PC-9 (cell line): ENCODE measurements at regions not wholly inside any gene's neighbourhood (a gene's known extent, or its start where the extent isn't known, plus 50 kb on each side); places are given as distances from the start of the nearest gene placed in this dataset.
"Not testable (repeated sequence)": the region's sequence is repeated elsewhere in the genome, so short reads cannot be mapped to it uniquely, and the experiment has no call there.

ENCODE experiments used
- BruUV-seq: library from RNA; stranded (reverse); fragments of 400-500 nt; replicated peaks from 2 replicates; lab custom pipeline; 2021; lab: Mats Ljungman, UMichigan
- CTCF ChIA-PET: fragments of 300-600 bp; sonication (Branson Sonifier 250); formaldehyde crosslinking; loops from one replicate; lab custom pipeline; 2022; ENCODE audit warnings: antibody characterized with exemption; lab: Charles Lee
- POLR2A ChIA-PET: fragments of 300-600 bp; sonication (Branson Sonifier 250); formaldehyde crosslinking; loops from one replicate; lab custom pipeline; 2022; ENCODE audit warnings: antibody characterized with exemption; ENCODE audit not compliant: unreplicated experiment; lab: Charles Lee
- DNase-seq, 2 experiments: peaks; one replicate each; pipeline versions ENCODE4 v3.0.0 to v3.0.0-alpha.2; 2015 to 2022; ENCODE audit warnings: mixed read lengths in 1 of 2
- H2AFZ ChIP-seq: fragments of 200-600 bp; sonication (generic); 2 replicates; pipeline ENCODE4 v1.8.1; 2017; ENCODE audit warnings: antibody characterized with exemption
- H3F3A ChIP-seq: fragments of 200-600 bp; sonication (generic); 2 replicates; pipeline ENCODE4 v1.8.1; 2017; ENCODE audit warnings: antibody characterized with exemption, mild to moderate bottlenecking, low read depth; ENCODE audit not compliant: insufficient read depth
- H3K27ac ChIP-seq: fragments of 200-600 bp; sonication (generic); 2 replicates; pipeline ENCODE4 v1.6.1; 2016; ENCODE audit warnings: mixed run types
- H3K27me3 ChIP-seq: fragments of 200-600 bp; sonication (generic); 2 replicates; pipeline ENCODE4 v1.6.1; 2016; ENCODE audit warnings: low read depth, mixed run types; ENCODE audit not compliant: insufficient read depth
- H3K36me3 ChIP-seq: fragments of 200-600 bp; sonication (generic); 2 replicates; pipeline ENCODE4 v1.6.1; 2016; ENCODE audit warnings: low read depth, mixed run types
- H3K4me1 ChIP-seq: fragments of 200-600 bp; sonication (generic); replicated peaks from 2 replicates; pipeline ENCODE4 v1.6.1; 2016; ENCODE audit warnings: mixed run types; ENCODE audit not compliant: insufficient read depth
- H3K4me2 ChIP-seq: fragments of 200-600 bp; sonication (generic); 2 replicates; pipeline ENCODE4 v1.6.1; 2017; ENCODE audit warnings: mixed run types
- H3K4me3 ChIP-seq: fragments of 200-600 bp; sonication (generic); 2 replicates; pipeline ENCODE4 v1.6.1; 2016; ENCODE audit warnings: mixed run types
- H3K79me2 ChIP-seq: fragments of 200-600 bp; sonication (generic); 2 replicates; pipeline ENCODE4 v1.6.1; 2017; ENCODE audit warnings: low read depth, mixed run types
- H3K9me2 ChIP-seq: fragments of 200-600 bp; sonication (generic); 2 replicates; pipeline ENCODE4 v1.8.1; 2017; ENCODE audit warnings: mild to moderate bottlenecking; ENCODE audit not compliant: insufficient read depth
- H3K9me3 ChIP-seq: fragments of 200-600 bp; sonication (generic); 2 replicates; pipeline ENCODE4 v1.8.1; 2016; ENCODE audit warnings: low read depth; ENCODE audit not compliant: insufficient read depth
- H4K20me1 ChIP-seq: fragments of 200-600 bp; sonication (generic); 2 replicates; pipeline ENCODE4 v1.8.1; 2017; ENCODE audit not compliant: insufficient read depth
- CTCF ChIP-seq: fragments of 200-600 bp; sonication (generic); conservative IDR thresholded peaks from 2 replicates; pipeline ENCODE4 v1.6.1; 2017; ENCODE audit warnings: mixed run types, antibody characterized with exemption, mild to moderate bottlenecking, moderate library complexity
- EZH2 ChIP-seq: fragments of 200-600 bp; sonication (generic); IDR thresholded peaks from 2 replicates; pipeline ENCODE4 v1.8.0; 2017; ENCODE audit warnings: antibody characterized with exemption, low read depth
- intact Hi-C: fragments of 100-400 bp; cut with micrococcal nuclease; formaldehyde crosslinking; loops from one replicate; pipeline ENCODE4 v1.10.0; 2022; ENCODE audit not compliant: unreplicated experiment

- H3K9me3 ChIP-seq: no peaks in the 10 kb centered on the region
- H3K36me3 ChIP-seq: no peaks in the 10 kb centered on the region
- H3K9me2 ChIP-seq: no peaks in the 10 kb centered on the region
- H3F3A ChIP-seq: no peaks in the 10 kb centered on the region
- TF ChIP-seq CTCF: no peak
- TF ChIP-seq EZH2: no peak
- no peaks in the 10 kb centered on the region for H3K79me2 ChIP-seq
- BruUV-seq: no TSS peak
- H4K20me1 ChIP-seq: no peaks in the 10 kb centered on the region
- no peaks in the 10 kb centered on the region for H3K4me1 ChIP-seq
- no peak for DNase-seq
- no peak overlapping the region for H3K4me2 ChIP-seq
- intact Hi-C loops: no loop called here
- no peaks in the 10 kb centered on the region for H3K27me3 ChIP-seq
- H2AFZ ChIP-seq: no peak overlapping the region
- ChIA-PET POLR2A (no interaction called here), CTCF (no interaction called here)
- H3K27ac ChIP-seq: no peak overlapping the region
- H3K4me3 ChIP-seq: no peak overlapping the region
Observed at GRCh38 chr5:45893309-45893708, 197.1 kb upstream of the HCN1 start.

GRCh38 chr5:45890441-45891080, 194.4 kb upstream of the HCN1 start:
- H3F3A ChIP-seq, H3K36me3 ChIP-seq, POLR2A ChIA-PET, BruUV-seq, intact Hi-C loops, H3K4me1 ChIP-seq, H3K27me3 ChIP-seq, H2AFZ ChIP-seq, H3K27ac ChIP-seq, H3K4me2 ChIP-seq, DNase-seq, H3K79me2 ChIP-seq, CTCF ChIA-PET, H3K9me3 ChIP-seq, H3K4me3 ChIP-seq, H3K9me2 ChIP-seq, H4K20me1 ChIP-seq: not testable (repeated sequence)

- H3K4me1 ChIP-seq: no peaks in the 10 kb centered on the region
- no peaks in the 10 kb centered on the region for H3K9me2 ChIP-seq
- CTCF ChIA-PET: no interaction called here
- no TSS peak for BruUV-seq
- no peaks in the 10 kb centered on the region for H3K79me2 ChIP-seq
- intact Hi-C loops: no loop called here
- peaks cover 7% of the 10 kb centered on the region; the same call in 1 of the 2 replicates for H3K27me3 ChIP-seq
- no peaks in the 10 kb centered on the region for H3K9me3 ChIP-seq
- no peak overlapping the region for H3K4me3 ChIP-seq
- H3K4me2 ChIP-seq: no peak overlapping the region
- POLR2A ChIA-PET: no interaction called here
- H3K36me3 ChIP-seq: no peaks in the 10 kb centered on the region
- H4K20me1 ChIP-seq: no peaks in the 10 kb centered on the region
- H3F3A ChIP-seq: no peaks in the 10 kb centered on the region
- DNase-seq: no peak
- TF ChIP-seq EZH2: no peak
- no peak; the same call in 1 of the 2 replicates for TF ChIP-seq CTCF
- H2AFZ ChIP-seq: no peak overlapping the region
- H3K27ac ChIP-seq: no peak overlapping the region
Observed at GRCh38 chr5:45862763-45863162, 166.6 kb upstream of the HCN1 start.

- H3K4me1 ChIP-seq: no peaks in the 10 kb centered on the region
- no peak overlapping the region for H3K27ac ChIP-seq
- H3K9me3 ChIP-seq: no peaks in the 10 kb centered on the region
- no peak for TF ChIP-seq EZH2
- no peak for TF ChIP-seq CTCF
- no peak overlapping the region for H2AFZ ChIP-seq
- H3K36me3 ChIP-seq: no peaks in the 10 kb centered on the region
- H3K4me3 ChIP-seq: no peak overlapping the region
- BruUV-seq: no TSS peak
- H3K27me3 ChIP-seq: no peaks in the 10 kb centered on the region
- DNase-seq: no peak
- intact Hi-C loops: no loop called here
- H3K79me2 ChIP-seq: no peaks in the 10 kb centered on the region
- H3K4me2 ChIP-seq: no peak overlapping the region
- H3F3A ChIP-seq: no peaks in the 10 kb centered on the region
- ChIA-PET CTCF (no interaction called here), POLR2A (no interaction called here)
- no peaks in the 10 kb centered on the region for H4K20me1 ChIP-seq
- no peaks in the 10 kb centered on the region for H3K9me2 ChIP-seq
Observed at GRCh38 chr5:45847877-45848276, 151.7 kb upstream of the HCN1 start.
